A673 (cell line): ENCODE measurements at regions not wholly inside any gene's neighbourhood (a gene's known extent, or its start where the extent isn't known, plus 50 kb on each side); places are given as distances from the start of the nearest gene placed in this dataset.

Experiments
- CTCF ChIP-seq: fragments of 300-800, 200-600 bp; sonication (generic); conservative IDR thresholded peaks from 2 replicates; pipeline ENCODE4 v1.5.1; 2017; ENCODE audit warnings: low read depth, mild to moderate bottlenecking, antibody characterized with exemption, low read length, moderate library complexity, mixed read lengths
- EZH2 ChIP-seq: fragments of 200-600 bp; sonication (generic); IDR thresholded peaks from 2 replicates; pipeline ENCODE4 v1.6.1; 2017; ENCODE audit warnings: borderline replicate concordance, low read depth, mild to moderate bottlenecking, mixed read lengths, antibody characterized with exemption, low read length; ENCODE audit not compliant: poor library complexity, severe bottlenecking

GRCh38 chr21:35352793-35353192 lies 303.7 kb upstream of the RUNX1 start:
- TF ChIP-seq CTCF (no peak), EZH2 (no peak)
